ENCODE measurements at regions not wholly inside any gene's neighbourhood (a gene's known extent, or its start where the extent isn't known, plus 50 kb on each side); places are given as distances from the start of the nearest gene placed in this dataset.

DNA sequence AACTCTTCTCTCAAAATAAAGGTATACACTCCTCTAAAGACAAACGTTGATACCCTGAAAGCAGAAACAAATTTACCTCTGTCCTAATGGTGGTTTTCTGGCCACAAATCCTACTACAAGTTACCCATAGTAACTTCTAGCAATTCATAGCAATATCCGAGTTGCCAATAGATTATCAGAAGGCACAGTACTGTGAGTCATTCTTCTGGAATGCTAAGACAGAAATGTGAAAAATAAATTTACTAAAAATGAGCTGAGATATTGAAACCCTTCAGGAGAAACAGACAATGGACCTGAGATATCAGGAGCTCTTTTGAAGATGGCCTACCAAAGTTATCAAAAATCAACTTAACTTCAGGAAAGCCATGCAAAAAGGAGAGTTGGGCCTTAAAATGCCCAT lies 715.0 kb upstream of the ADAMTS5 start:
- TF ChIP-seq POLR2AphosphoS5 (IDR thresholded peaks at IDR 0.05; ENCODE audit: insufficient read depth in 1 of 2, low read depth in 1 of 2) = no peak
- TF ChIP-seq, protein P1, sequence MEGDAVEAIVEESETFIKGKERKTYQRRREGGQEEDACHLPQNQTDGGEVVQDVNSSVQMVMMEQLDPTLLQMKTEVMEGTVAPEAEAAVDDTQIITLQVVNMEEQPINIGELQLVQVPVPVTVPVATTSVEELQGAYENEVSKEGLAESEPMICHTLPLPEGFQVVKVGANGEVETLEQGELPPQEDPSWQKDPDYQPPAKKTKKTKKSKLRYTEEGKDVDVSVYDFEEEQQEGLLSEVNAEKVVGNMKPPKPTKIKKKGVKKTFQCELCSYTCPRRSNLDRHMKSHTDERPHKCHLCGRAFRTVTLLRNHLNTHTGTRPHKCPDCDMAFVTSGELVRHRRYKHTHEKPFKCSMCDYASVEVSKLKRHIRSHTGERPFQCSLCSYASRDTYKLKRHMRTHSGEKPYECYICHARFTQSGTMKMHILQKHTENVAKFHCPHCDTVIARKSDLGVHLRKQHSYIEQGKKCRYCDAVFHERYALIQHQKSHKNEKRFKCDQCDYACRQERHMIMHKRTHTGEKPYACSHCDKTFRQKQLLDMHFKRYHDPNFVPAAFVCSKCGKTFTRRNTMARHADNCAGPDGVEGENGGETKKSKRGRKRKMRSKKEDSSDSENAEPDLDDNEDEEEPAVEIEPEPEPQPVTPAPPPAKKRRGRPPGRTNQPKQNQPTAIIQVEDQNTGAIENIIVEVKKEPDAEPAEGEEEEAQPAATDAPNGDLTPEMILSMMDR (IDR thresholded peaks at IDR 0.05) = no peak

All from vagina (tissue), 2 donors.